NCI-H1105 treated with DMSO at 0.1 percent for 48 hours (cell line): ENCODE measurements at regions not wholly inside any gene's neighbourhood (a gene's known extent, or its start where the extent isn't known, plus 50 kb on each side); places are given as distances from the start of the nearest gene placed in this dataset.
"Not testable (repeated sequence)": the region's sequence is repeated elsewhere in the genome, so short reads cannot be mapped to it uniquely, and the experiment has no call there.

Experiments
- DNase-seq: peaks from one replicate; lab custom pipeline; 2025; lab: John Stamatoyannopoulos, UW

GRCh38 chr13:69649063-69649392 lies 458.6 kb upstream of the ATXN8OS start:
- DNase-seq: no peak

GRCh38 chr13:69648340-69649062 lies 459.1 kb upstream of the ATXN8OS start:
- DNase-seq: no peak

DNA sequence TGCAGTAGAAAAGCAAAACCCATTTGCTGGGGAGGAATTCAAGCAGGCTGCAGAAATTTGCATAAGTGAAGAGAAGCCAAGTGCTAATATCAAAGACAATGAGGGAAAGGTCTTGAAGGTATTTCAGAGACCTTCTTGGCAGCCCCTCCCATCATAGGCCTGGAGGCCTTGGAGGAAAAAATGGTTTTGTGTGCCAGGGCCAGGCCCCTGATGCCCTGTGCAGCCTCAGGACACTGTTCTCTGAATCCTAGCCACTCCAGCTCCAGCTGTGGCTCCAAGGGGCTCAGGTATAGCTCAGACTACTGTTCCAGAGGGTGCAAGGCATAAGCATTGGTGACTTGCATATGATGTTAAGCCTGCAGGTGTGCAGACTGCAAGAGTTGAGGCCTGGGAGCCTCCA lies 463.2 kb upstream of the ATXN8OS start:
- no peak for DNase-seq

DNA sequence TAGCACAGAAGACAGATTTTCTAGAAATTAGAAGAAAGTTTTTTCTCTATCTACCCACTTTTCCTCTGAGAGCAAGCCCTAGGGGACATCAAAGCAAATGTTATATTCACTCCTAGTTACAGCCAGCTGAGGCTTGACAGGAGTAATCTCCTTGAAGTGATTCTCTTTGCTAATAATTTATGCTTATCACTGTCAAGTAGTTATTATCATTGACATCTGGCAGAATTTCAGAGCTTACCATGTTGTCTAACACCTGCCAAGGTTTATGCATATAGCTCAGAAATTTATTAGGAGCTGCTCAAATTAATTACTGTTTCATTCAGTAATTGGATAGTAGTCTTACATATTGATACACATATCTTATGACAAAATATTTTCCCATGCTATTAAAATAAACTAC lies 465.9 kb upstream of the ATXN8OS start:
- DNase-seq: peak; percentile 54

DNA sequence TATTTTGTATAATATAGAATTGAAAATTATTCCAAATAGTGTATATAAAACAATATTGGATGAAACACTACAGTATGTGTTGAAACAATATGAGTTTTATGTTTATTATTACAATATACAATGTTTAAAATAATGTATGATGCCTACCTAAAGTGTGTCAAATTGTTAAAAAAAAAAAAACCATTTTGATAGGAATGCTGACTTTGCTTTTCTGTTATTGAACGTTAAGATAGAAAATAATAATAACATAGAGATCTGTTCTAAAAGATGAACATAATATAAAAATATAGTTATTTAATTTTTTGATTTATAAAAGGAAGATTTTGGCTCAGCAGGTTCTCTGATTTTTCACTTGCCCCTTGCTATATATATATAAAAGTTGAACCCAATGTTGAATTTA lies 474.6 kb upstream of the ATXN8OS start:
- no peak for DNase-seq

DNA sequence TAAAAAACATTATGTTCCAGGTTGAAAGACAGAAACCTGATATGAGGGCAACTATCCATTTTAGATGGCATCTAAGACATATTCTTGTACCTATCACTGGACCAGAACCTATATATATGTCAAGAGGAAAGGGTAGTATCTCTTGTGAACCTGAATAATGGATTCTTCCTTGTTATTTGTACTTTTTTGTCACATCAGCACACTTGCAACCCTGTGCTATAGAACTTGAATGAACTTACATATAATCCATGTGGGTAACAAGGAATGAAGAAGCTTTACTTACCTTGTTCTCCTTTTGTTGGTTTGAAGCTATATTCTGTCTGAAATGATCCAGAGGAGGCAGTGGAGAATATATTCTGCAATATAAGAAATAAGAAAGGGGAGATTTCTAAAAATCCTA lies 483.7 kb upstream of the ATXN8OS start:
- DNase-seq: no peak

GRCh38 chr13:69619651-69620050 lies 488.0 kb upstream of the ATXN8OS start:
- no peak for DNase-seq

DNA sequence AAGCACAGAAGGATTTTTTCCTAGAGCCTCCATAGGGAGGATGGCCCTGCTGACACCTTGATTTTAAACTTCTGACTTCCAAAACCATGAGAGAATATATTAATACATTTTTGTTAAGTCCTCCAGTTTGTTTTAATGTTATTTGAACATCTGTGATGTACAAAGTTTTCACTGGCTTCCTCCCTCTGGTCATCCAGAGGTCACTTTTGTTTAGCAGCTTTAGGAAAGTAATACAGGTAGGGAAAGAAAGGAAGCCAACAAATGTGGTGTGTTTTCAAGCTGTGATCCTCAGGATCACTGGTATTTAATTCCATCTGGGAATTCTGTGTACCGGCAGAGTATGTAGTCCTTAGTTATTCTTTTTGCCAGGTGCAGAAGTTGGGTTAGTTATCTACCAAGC lies 488.8 kb upstream of the ATXN8OS start:
- no peak for DNase-seq

DNA sequence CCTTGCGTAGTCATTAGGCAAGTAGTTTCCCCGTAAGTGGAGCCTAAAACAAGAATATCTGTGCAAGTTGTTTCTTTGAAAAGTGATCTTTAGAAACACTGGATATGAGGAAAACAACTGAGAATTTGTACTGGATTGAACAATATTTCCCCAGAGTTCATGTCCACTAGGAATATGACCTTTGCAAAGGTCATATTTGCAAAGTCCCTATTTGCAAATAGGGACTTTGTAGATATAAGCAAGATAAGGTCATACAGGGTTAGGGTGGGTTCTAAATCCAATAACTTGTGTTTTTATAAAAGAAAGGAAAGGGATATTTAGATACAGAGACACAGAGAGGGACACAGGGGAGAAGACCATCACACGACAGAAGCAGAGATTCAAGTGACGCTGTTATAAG lies 489.2 kb upstream of the ATXN8OS start:
- DNase-seq: no peak

DNA sequence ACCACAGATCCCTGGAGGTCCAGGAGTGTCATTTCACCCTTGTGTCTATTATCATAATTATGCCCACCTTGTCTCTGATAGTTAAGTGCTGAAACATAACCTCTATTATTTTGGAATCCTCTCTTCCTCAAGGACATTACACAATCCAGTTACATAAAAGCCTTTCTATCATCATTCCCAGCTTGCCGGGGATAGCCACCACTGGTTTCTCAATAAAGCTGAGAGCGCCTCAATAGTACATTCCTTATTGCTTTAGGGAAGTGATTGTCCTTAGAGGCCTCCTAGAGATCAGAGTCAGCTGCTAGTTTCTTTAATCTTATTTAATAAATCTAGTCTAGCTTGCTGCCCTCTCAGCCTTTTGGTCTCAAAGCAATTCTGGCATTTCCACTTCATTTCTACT lies 490.0 kb upstream of the ATXN8OS start:
- no peak for DNase-seq

GRCh38 chr13:69616396-69616795 lies 491.2 kb upstream of the ATXN8OS start:
- DNase-seq: no peak

- not testable (repeated sequence) for DNase-seq
Measured at GRCh38 chr13:69615055-69615454, 492.6 kb upstream of the ATXN8OS start.

DNA sequence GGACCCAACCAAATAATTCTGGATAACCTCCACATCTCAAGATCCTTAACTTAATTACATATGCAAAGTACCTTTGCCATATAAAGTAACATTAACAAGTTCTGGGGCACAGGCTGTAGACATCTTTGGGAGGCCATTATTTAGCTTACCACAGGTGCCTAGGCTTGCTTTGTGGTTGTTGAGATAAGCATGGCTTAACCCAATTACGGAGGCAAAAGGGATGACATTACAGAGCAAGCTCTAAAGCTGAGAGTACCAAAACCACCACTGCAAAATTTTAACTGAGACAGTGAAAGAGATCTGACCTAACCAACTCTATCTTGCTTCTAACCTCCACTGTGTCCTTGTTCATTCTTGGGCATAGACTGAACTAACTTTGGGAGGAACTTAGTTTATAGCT lies 502.9 kb upstream of the ATXN8OS start:
- no peak for DNase-seq

DNA sequence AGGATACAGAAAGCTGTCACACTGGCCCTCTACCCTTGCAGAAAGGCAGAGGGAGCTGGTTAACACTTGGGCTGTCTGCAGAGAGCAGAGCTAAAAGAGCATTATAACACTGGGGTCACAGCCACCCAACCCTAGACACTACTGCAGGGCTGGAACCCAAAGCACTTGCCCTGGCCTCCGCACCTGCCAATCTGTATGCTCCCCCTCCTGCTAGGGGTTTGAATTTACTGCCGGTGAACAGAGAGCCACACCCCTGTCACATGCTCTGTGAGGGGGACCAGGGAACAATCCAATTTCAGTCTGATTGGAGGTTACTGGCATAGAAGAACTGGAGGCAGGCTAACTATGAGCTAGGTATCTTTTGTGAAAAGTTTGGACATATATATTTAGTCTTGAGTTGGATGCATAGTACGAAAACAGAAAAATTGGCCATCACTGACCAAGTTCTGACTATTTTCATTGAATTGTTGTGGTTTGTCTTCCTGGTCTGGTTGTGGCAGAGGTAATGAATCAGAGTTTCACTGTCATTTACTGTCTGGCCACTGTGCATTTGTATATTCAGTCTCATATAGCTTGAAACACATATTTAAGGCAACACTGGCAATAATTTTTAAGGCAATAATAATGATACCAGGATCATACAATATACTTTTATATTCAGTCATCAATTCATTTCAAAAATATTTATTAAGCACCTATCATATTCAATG lies 504.3 kb upstream of the ATXN8OS start:
- DNase-seq: no peak

DNA sequence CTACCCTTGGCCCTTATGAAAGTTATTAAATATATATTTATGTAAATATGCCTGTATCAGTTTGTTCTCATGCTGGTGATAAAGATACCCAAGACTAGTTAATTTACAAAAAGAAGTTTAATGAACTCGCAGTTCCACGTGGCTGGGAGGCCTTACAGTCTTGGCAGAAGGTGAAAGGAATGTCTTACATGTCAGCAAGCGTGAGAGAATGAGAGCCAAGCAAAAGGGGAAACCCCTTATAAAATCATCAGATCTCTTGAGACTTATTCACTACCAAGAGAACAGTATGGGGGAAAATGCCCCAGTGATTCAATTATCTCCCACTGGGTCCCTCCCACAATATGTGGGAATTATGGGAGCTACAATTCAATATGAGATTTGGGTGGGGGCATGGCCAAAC lies 506.0 kb upstream of the ATXN8OS start:
- DNase-seq: no peak

DNA sequence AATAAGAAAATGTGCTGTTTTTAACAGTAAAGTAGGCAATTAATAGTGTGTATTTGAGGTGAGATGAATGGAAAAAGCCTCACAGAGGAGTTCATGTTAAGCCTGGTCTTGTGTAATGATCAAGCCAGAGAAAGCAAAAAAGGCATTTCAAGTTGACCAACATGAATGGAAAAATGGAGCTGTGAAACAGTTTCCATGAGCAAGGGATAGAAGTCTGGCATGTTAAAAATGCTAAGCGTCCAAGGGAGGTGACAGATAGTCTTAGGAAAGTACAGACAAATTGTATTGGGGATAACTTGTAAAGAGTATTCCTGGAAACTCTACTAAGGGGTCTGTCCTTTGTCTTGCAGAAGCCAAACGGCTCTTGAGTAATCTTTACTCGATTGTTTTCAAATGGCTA lies 506.8 kb upstream of the ATXN8OS start:
- DNase-seq: no peak

- DNase-seq: no peak
Measured at GRCh38 chr13:69597088-69597487, 510.5 kb upstream of the ATXN8OS start.

- no peak for DNase-seq
Measured at GRCh38 chr13:69595181-69595580, 512.4 kb upstream of the ATXN8OS start.

DNA sequence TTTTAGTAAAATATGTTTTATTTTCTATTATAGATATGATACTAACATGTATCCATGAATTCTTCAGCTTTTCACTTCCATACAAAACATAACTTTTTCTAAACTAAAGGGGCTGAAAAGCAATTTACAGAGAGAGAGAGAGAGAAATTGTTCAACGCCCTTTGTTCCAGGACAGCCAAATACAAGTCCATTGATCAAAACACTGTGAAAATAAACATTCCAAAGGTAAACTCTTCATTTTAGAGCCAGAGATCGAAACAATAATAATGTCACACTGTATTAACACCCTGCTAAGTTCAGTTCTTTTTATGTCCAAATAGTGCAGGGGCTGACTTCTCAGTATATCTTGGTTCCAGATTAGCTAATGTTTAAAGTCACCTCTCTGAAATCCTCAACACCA lies 516.2 kb upstream of the ATXN8OS start:
- DNase-seq: no peak

GRCh38 chr13:69589531-69590235 lies 517.9 kb upstream of the ATXN8OS start:
- no peak for DNase-seq

DNA sequence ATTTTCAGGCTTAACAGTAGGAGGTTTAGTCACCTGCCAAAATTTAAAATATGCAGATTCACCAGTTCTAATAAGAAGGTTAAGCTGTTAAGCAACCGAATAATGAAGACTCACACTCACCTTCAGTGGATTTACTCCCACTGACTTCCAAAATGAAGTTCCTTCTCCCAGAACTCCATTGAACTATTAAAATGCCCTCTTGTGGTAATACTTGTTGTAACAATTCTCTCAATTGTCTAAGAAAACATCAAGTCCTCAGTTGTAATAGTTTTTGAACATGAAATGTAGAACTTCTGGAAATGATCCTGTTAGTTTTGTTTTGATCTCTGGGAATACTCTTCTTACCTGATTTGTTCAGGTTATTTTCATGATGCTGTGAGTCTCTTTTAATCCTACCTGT lies 522.0 kb upstream of the ATXN8OS start:
- no peak for DNase-seq

DNA sequence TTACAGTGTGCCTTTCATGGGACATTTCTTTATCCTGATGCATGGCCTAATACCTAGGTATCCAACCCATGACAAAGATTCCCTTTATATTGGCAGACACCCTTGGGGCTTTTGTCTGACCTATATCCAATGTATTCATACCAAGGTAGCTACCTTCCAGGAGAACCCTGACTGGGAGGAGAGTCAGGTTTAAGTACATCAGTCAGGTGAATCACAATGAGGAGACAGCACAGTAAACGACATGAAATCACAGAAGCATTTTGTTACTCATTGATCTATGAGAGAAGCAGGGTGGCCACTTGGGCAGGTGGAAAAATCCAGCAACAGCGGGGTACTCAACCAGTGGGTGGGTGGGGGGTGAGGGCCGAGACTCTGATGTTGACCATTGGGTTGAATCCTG lies 527.4 kb upstream of the ATXN8OS start:
- DNase-seq: no peak

GRCh38 chr13:69579351-69579750 lies 528.3 kb upstream of the ATXN8OS start:
- DNase-seq: peak; percentile 10
